Activated CD4-positive, alpha-beta T cell treated with anti-CD3 and anti-CD28 coated beads, Interleukin-2, Interleukin-6, amounts not matched to agents 100 ng/mL and 50 ng/mL, durations not matched to agents 16 hours and 8 hours (primary cell): ENCODE measurements at regions not wholly inside any gene's neighbourhood (a gene's known extent, or its start where the extent isn't known, plus 50 kb on each side); places are given as distances from the start of the nearest gene placed in this dataset.

ENCODE experiments used
- DNase-seq: peaks from one replicate; pipeline ENCODE4 v3.0.0-alpha.2; 2020

GRCh38 chr15:101124731-101125451 is 127.0 kb downstream of the CHSY1 start:
- no peak for DNase-seq

DNA sequence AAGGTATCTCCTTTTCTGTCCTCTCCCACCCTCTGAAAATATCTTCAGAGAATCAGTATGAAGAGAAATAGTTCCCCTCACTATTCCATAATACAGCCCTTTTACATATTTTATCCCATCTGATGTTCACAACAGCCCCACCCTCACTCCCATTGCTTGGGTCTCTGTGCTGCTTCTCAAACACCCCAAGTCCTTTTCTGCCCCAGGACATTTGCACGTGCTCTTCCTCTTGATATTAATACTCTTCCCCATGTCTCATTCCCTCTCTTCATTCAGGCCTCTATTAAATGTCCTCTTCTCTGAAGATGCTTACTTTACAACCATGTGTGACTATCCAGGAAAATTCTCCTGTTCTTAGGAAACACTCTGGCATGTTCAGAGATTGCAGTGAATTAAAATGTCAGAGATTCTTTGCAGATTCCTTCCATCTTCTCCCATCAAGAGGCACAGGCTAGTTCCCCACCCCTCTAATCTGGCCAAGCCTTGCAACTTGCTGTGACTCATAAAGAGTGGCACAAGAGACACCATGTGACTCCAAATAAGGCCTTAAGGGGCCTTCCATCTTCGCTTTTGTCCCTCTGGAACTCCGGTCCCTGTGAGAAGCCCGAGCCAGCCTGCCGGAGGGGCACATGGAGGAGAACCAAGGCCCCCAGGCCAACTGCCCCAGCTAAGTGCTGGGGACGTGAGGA is 128.5 kb downstream of the CHSY1 start:
- DNase-seq: no peak

DNA sequence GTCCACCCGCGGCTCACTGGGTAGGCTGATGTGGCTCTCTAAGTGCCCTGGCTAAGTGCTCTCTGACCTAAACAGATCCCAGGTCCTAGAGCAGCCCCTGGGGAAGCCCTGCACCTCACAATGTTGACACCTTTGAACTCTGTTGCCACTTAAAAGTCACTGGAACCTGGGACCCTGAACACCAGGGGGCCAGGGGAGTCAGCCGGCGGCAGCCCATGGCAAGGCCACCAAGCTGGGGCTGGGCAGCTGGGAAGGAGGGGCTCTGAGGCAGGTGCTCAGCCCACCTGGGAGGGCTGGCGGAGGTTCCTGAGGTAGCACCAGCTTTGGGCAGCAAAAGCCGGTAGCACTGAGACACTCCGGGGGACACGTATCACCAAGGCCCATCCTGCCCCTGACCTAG is 129.0 kb downstream of the CHSY1 start:
- DNase-seq: no peak

DNA sequence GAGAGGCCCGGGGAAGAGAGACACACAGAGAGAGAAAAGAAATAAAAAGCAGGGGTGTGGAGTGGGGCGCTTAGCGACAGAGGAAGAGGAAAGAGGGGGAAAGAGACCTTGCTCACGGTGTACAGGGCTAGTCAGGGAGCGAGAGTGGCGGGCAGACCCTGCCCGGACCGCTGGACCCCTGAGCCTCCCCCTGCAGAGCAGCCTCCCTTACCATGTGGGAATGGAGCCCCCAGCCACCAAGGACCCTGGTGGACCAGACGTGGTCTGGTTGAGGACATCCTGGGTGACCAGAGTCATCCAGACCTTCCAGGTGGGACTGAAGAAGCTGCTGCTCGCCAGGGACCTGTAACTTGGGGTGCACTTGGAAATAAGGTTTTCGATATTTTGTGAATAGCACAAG is 129.6 kb downstream of the CHSY1 start:
- no peak for DNase-seq

GRCh38 chr15:101121511-101122090 is 130.2 kb downstream of the CHSY1 start:
- peak; percentile 33 for DNase-seq

GRCh38 chr15:101120987-101121386 is 130.9 kb downstream of the CHSY1 start:
- DNase-seq: no peak

DNA sequence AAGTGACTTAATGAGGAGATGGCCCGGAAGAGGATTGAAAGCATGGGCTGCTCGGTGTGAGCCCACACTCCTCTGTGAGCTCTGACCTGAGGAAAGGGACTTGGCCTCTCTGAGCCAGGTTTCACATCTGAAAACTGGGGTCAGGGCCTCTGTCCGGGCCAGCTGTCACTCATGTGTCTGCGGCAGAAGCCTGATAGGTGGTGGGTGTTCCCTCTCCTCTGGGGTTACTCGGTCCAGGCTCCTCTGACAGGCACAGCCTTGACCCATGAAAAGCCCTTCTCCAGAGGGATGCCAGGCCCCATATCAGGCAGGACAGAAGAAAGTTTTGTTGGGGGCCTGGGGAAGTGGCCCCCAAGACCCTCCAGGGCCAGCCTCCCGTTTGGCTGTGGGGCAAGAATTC is 131.4 kb downstream of the CHSY1 start:
- DNase-seq: no peak
